Suprapubic skin (tissue), 3 donors: ENCODE measurements at regions not wholly inside any gene's neighbourhood (a gene's known extent, or its start where the extent isn't known, plus 50 kb on each side); places are given as distances from the start of the nearest gene placed in this dataset.

Experiments used
- CTCF ChIP-seq, 2 donors: fragments of 200-600 bp in 1 of 2; fragments of 450-650 bp in 1 of 2; sonication (generic) in 1 of 2; IDR thresholded peaks; one replicate each; pipeline ENCODE4 v1.5.1; 2016 to 2019; ENCODE audit warnings: antibody characterized with exemption in 2 of 2, mild to moderate bottlenecking in 1 of 2, moderate library complexity in 1 of 2
- POLR2AphosphoS5 ChIP-seq, 3 donors: sonication (generic); formaldehyde crosslinking; IDR thresholded peaks; one replicate each; pipeline ENCODE4 v1.6.1; 2017; ENCODE audit warnings: antibody characterized with exemption in 3 of 3

- TF ChIP-seq CTCF (IDR thresholded peaks at IDR 0.05) (no peak), POLR2AphosphoS5 (IDR thresholded peaks at IDR 0.05) (no peak)
Observed at GRCh38 chr4:79663865-79664264, 255.8 kb upstream of the GK2 start.
